GM18951 (cell line): ENCODE measurements at regions not wholly inside any gene's neighbourhood (a gene's known extent, or its start where the extent isn't known, plus 50 kb on each side); places are given as distances from the start of the nearest gene placed in this dataset.
"Not testable (repeated sequence)": the region's sequence is repeated elsewhere in the genome, so short reads cannot be mapped to it uniquely, and the experiment has no call there.

Source experiments
- POLR2A ChIP-seq: IDR thresholded peaks from 4 replicates; pipeline ENCODE4 v1.6.1; 2011; ENCODE audit warnings: mild to moderate bottlenecking; ENCODE audit not compliant: insufficient read length, insufficient read depth; ENCODE audit errors: extremely low read depth
- in situ Hi-C: fragments of 300-500 bp; cut with MboI; formaldehyde crosslinking; loops from one replicate; pipeline ENCODE4 v1.12.0; 2022; ENCODE audit warnings: low sequenced_read_pairs, mixed read lengths, inconsistent platforms; ENCODE audit not compliant: unreplicated experiment

DNA sequence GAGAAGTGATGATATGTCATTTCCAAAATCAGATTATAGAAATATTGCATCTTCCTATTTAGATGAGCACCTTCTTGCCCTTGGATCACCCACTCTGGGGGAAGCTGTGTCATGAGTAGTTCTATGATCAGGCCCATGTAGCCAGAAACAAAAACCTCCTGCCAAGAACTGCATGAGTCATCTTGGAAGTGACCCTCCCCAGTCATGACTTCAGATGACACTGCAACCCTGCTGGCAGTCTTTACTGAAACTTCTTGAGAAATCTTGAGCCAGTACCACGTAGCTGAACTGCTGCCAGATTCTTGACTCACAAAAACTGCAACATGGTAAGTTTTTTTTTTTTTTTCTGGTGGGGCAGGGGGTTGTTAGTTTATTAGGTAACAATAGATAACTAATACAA, 439.6 kb upstream of the PTGER4 start:
- TF ChIP-seq POLR2A = no peak
- in situ Hi-C loops = no loop called here

DNA sequence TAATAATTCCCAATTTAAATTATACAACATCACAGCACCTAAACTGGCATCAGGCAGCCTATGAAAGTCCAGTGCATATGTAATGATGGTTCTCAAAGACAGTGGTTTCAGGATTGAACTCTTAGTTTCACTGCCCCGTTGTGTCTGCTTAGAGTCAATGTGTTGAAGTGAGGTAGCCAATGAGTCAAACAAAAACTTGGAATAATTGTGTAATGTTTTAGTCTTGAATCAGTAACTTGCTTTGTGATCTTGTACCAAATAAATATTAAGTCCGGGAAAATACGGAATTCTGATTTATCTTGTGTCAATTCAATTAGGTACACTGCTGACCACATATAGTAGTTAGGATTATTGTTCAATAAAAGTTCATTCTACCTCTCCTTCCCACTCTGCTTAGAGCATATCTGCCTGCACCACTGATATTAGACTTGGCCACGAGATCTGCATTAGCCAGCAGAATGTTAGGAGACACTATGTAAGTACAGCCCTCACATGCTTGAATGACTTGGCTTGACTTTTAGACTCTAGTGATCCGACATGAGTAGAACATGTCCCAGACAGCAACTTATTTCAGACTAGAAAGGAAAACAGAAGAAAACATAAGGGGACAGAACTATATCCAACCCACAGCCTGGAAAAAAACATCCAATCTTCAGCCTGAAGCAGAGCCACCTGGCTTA, 441.5 kb upstream of the PTGER4 start:
- no peak for TF ChIP-seq POLR2A
- in situ Hi-C loops = no loop called here

- no peak for TF ChIP-seq POLR2A
- in situ Hi-C loops = no loop called here
These were observed 444.0 kb upstream of the PTGER4 start for GRCh38 chr5:40235471-40236400.

DNA sequence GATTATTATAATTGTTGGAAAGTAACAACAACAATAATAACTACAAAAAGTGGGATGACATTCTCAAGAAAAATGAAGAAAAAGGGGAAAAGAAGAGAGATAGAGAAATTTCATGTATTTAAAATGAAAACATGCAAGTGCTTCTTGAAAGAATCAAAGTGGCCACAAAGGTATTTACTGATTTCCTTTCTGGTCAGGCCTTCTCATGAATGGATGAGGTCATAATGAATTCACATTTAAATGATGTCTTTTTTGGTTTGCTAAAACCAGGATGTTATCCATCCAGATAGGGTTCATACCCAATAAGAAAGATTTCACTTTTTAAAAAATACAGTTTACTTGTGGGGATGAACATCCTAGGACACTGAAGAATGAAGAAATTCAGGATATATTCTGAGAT, 446.4 kb upstream of the PTGER4 start:
- in situ Hi-C loops = no loop called here
- no peak for TF ChIP-seq POLR2A

GRCh38 chr5:40227931-40228330, 451.8 kb upstream of the PTGER4 start:
- in situ Hi-C loops = no loop called here
- TF ChIP-seq POLR2A = no peak

DNA sequence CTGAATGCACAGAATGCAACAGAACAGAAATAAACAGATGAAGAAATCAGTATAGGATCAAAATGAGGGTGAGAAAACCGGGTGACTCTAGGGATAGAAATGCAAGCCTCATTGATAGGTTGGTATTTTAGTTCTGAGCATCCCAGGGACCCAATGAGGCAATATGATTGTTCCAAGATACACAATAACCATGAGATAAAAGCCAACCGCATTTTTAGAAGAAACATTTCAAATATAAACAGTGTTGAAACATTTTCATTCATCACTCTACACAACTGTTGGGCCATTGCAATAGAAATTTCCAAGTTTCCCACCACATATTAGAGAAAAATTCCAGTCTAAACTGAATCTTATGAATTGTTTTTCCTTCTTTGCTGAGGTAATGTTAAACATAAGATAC, 452.3 kb upstream of the PTGER4 start:
- in situ Hi-C loops = no loop called here
- no peak for TF ChIP-seq POLR2A

- no peak for TF ChIP-seq POLR2A
- in situ Hi-C loops = no loop called here
These were observed 452.8 kb upstream of the PTGER4 start for GRCh38 chr5:40226906-40227305.

- in situ Hi-C loops = not testable (repeated sequence)
These were observed 454.6 kb upstream of the PTGER4 start for GRCh38 chr5:40225147-40225546.

DNA sequence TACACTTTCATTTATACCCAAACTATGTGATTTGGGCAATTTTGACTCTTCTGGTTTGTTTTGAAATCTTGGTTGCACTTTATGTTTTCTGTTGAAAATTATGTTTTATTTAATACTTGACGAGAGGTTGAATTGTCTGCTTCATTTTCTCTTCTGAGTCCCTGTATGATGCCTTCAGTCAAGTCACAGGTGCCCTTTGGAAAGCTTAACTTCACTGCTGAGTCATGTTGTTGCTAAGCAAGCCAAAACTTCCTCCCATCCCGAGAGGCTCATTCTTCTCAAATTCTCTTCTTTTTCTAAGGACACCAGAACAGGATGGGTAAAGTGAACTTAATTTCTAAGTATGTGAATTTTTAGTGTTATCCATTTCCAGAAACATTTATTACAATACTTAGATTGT, 455.3 kb upstream of the PTGER4 start:
- TF ChIP-seq POLR2A = no peak
- in situ Hi-C loops = no loop called here

DNA sequence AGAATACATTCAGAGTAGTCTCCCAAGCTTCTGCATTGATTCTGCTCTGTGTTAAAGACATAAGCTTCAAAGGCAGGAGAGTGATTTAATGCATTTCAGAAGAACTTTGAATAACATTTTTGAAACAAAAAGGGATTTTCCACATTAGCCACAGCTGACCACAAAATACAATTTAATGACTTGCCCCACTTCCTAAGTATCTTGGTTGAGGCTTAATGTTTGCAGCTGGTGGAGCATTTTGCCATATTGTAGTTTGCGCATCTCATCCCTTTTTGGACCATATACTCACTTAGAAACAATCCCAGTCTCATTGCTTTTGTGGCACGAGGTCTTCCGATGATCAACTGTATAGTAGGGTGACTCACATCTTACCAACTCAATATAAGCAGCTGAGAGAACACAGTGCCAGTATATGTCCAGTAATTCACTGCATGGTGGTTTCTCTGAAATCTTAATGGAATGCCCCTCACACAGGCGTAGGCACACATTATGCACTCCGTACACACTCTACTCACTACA, 455.8 kb upstream of the PTGER4 start:
- in situ Hi-C loops = no loop called here
- no peak for TF ChIP-seq POLR2A

DNA sequence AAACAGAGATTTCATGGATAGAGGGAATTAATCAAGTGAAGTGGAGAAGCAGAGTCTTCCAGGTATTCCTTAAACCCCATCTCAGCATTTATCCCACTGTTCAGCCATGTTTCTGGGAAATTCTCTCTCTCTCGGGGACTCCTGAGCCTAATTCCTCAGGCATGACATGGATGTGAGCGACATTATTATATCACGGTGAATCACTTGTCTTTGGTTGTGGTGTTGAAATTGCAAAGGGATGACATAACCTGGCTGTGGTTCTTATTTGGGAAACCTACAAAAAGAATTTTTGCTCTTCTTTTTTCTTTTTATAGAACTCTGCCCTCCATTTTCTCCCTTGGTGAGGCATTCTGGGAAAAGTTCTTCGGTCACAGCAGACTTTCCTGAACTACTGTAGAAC, 457.9 kb upstream of the PTGER4 start:
- in situ Hi-C loops = no loop called here
- no peak for TF ChIP-seq POLR2A

DNA sequence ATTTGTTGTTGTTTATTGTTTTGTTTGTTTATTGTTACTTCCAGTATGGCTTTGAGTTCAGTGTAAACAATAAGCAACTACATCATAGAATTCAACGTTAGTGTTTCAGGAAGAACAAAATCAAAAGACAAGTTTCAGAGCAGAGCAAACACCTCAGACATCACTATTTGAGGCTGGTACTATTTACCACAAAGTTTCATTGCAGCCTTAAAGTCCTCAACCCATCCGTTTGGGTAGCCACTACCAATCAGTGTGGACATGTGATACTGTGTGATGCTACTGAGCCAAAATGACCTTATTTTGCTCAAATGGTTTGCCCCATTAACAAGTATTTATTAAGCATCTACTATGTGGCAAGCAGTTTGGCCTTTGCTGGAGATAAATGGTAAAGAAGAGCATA, 458.5 kb upstream of the PTGER4 start:
- no peak for TF ChIP-seq POLR2A
- in situ Hi-C loops = no loop called here

DNA sequence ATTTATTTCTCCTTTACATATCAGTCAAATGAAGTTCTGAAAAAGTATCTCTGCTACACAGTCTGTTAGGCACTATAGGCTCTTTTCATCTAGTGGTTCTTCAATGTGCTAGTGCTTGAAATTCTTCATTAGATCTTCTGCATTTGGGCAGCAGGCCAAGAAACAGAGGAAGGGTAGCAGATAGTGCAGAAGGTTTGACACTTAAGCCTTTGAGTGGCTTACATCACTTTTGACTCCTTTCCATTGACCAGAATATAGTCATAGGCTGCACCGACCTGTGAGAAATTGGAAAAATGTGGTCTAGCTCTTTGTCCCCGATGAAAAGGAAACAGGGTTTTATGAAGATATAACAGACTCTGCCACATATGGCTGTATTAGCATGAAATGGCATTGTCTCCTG, 459.5 kb upstream of the PTGER4 start:
- in situ Hi-C loops = no loop called here

DNA sequence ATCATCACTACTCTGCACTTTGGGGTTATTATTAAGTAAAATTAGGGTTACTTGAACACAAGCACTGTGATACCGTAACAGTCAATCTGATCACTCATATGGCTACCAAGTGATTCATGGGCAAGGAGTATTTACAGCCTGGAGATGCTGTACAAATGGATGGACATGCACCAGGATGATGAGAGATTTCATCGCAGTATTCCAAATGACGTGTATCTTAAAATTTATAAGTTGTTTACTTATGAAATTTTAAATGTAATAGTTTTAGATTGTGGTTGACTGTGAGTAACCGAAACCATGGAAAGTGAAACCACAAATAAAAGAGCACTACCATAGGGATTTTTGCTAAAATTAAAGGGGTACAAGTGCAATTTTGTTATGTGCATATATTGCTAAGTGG, 462.2 kb upstream of the PTGER4 start:
- in situ Hi-C loops = no loop called here

More for the DNA sequence above, 459.5 kb upstream of the PTGER4 start:
- no peak for TF ChIP-seq POLR2A

More for the DNA sequence above, 462.2 kb upstream of the PTGER4 start:
- TF ChIP-seq POLR2A = no peak
